Keratinocyte (primary cell): ENCODE measurements at regions not wholly inside any gene's neighbourhood (a gene's known extent, or its start where the extent isn't known, plus 50 kb on each side); places are given as distances from the start of the nearest gene placed in this dataset.

Experiments used
- CTCF ChIP-seq, 3 experiments: IDR thresholded peaks in 1 of 3; conservative IDR thresholded peaks in 1 of 3; optimal IDR thresholded peaks in 1 of 3; 2 replicates in 2 of 3; 3 replicates in 1 of 3; pipeline versions ENCODE3 to v1.5.1; 2011; ENCODE audit warnings: low read length in 3 of 3, mild to moderate bottlenecking in 3 of 3, moderate library complexity in 2 of 3, control low read depth in 1 of 3, inconsistent platforms in 1 of 3; ENCODE audit not compliant: insufficient read depth in 2 of 3; ENCODE audit errors: extremely low read depth in 1 of 3
- EZH2 ChIP-seq: IDR thresholded peaks from one replicate; pipeline ENCODE4 v1.6.1; 2012; ENCODE audit warnings: inconsistent platforms, mild to moderate bottlenecking, low read length, moderate library complexity

DNA sequence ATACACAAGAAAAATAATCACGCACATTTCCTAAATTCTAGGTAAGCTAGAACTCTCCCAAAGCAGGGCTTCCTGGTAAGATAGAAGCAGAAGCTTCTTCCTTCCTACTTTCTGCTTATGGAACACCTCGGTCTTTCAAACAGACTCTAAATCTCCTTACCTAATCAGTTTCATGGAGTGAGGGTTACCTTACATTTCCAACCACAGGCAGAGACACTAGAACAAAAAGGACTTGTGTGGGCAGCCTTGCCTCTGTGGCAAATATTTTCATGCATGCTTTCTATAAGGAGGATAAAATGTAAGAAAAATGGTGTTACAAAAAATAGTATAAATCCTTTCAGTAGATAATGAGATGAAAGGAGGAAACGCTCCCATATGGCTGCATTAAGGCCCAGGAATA is 386.3 kb upstream of the SMIM30 start:
- TF ChIP-seq CTCF (optimal IDR thresholded peaks at IDR 0.05 in 1 of 3, IDR thresholded peaks at IDR 0.05 in 1 of 3, conservative IDR thresholded peaks at IDR 0.05 in 1 of 3; ENCODE audit: extremely low read depth in 1 of 3, insufficient read depth in 2 of 3, low read length in 3 of 3) (no peak), EZH2 (no peak)
